CD8-positive, alpha-beta memory T cell (primary cell): ENCODE measurements at regions not wholly inside any gene's neighbourhood (a gene's known extent, or its start where the extent isn't known, plus 50 kb on each side); places are given as distances from the start of the nearest gene placed in this dataset.

Source experiments
- CTCF ChIA-PET: fragments of 350-600 bp; sonication (Branson Sonifier 250); formaldehyde crosslinking; loops from one replicate; lab custom pipeline; 2021; ENCODE audit warnings: antibody characterized with exemption; lab: Charles Lee
- POLR2A ChIA-PET: fragments of 350-600 bp; sonication (Branson Sonifier 250); formaldehyde crosslinking; loops from one replicate; lab custom pipeline; 2021; ENCODE audit warnings: antibody characterized with exemption; lab: Charles Lee
- DNase-seq, 5 donors: peaks; one replicate each; pipeline versions ENCODE4 v3.0.0 to v3.0.0-alpha.2; 2020 to 2022; ENCODE audit warnings: mixed read lengths in 1 of 5
- H3K27ac ChIP-seq: one replicate; pipeline ENCODE4 v1.7.0; 2013; ENCODE audit warnings: low read depth, mild to moderate bottlenecking, low read length, moderate library complexity
- H3K27me3 ChIP-seq: 2 replicates; pipeline ENCODE4 v1.7.0; 2013; ENCODE audit warnings: low read length, mild to moderate bottlenecking; ENCODE audit not compliant: insufficient read depth, poor library complexity, severe bottlenecking
- H3K36me3 ChIP-seq: 2 replicates; pipeline ENCODE4 v1.7.0; 2013; ENCODE audit warnings: mild to moderate bottlenecking, low read length, moderate library complexity; ENCODE audit not compliant: insufficient read depth
- H3K4me1 ChIP-seq: 2 replicates; pipeline ENCODE4 v1.7.0; 2013; ENCODE audit warnings: mild to moderate bottlenecking, low read length, moderate library complexity; ENCODE audit not compliant: insufficient read depth
- H3K4me3 ChIP-seq: 2 replicates; pipeline ENCODE4 v1.7.0; 2013; ENCODE audit warnings: mild to moderate bottlenecking, low read length
- H3K9me3 ChIP-seq: 2 replicates; pipeline ENCODE4 v1.7.0; 2013; ENCODE audit warnings: mild to moderate bottlenecking, low read length
- H3K27ac Mint-ChIP-seq, 8 donors: one replicate each; pipeline ENCODE4 v1.8.0; 2020 to 2021; ENCODE audit warnings: mixed read lengths in 8 of 8, mild to moderate bottlenecking in 6 of 8, inconsistent platforms in 3 of 8, moderate library complexity in 3 of 8
- H3K27me3 Mint-ChIP-seq, 2 donors: one replicate each; pipeline ENCODE4 v1.8.0; 2020 to 2021; ENCODE audit warnings: mixed read lengths in 2 of 2, mild to moderate bottlenecking in 1 of 2, moderate library complexity in 1 of 2
- H3K36me3 Mint-ChIP-seq, 3 donors: one replicate each; pipeline ENCODE4 v1.8.0; 2020 to 2021; ENCODE audit warnings: mixed read lengths in 3 of 3, inconsistent platforms in 1 of 3, mild to moderate bottlenecking in 1 of 3
- H3K4me1 Mint-ChIP-seq, 3 donors: one replicate each; pipeline ENCODE4 v1.8.0; 2020 to 2021; ENCODE audit warnings: mixed read lengths in 3 of 3, inconsistent platforms in 1 of 3, mild to moderate bottlenecking in 1 of 3
- H3K4me3 Mint-ChIP-seq, 7 donors: one replicate each; pipeline ENCODE4 v1.8.0; 2020 to 2021; ENCODE audit warnings: mixed read lengths in 7 of 7, mild to moderate bottlenecking in 6 of 7, moderate library complexity in 4 of 7, inconsistent platforms in 2 of 7
- H3K9me3 Mint-ChIP-seq, 5 donors: one replicate each; pipeline ENCODE4 v1.8.0; 2020 to 2022; ENCODE audit warnings: mixed read lengths in 5 of 5, mild to moderate bottlenecking in 3 of 5, moderate library complexity in 2 of 5, inconsistent platforms in 1 of 5

GRCh38 chr2:80869858-80870438 lies 565.4 kb upstream of the LRRTM1 start:
- Mint-ChIP-seq H3K4me3 (no peak overlapping the region), H3K27me3 (no peaks in the 10 kb centered on the region), H3K36me3 (no peaks in the 10 kb centered on the region), H3K9me3 (peaks cover 0 to 30% (median 16%) of the 10 kb centered on the region in 5 donors), H3K27ac (no peak overlapping the region), H3K4me1 (no peaks in the 10 kb centered on the region)
- H3K27ac ChIP-seq = no peak overlapping the region
- H3K4me3 ChIP-seq = no peak overlapping the region
- H3K4me1 ChIP-seq = no peaks in the 10 kb centered on the region
- ChIA-PET POLR2A (no interaction called here), CTCF (no interaction called here)
- no peak for DNase-seq
- H3K36me3 ChIP-seq = no peaks in the 10 kb centered on the region
- H3K9me3 ChIP-seq = no peaks in the 10 kb centered on the region
- no peaks in the 10 kb centered on the region for H3K27me3 ChIP-seq

- no peak overlapping the region for H3K27ac ChIP-seq
- ChIA-PET POLR2A (no interaction called here), CTCF (no interaction called here)
- no peaks in the 10 kb centered on the region for H3K36me3 ChIP-seq
- Mint-ChIP-seq H3K27ac (no peak overlapping the region), H3K36me3 (no peaks in the 10 kb centered on the region), H3K4me1 (no peaks in the 10 kb centered on the region), H3K27me3 (no peaks in the 10 kb centered on the region), H3K4me3 (peak overlapping the region in 1 of 7 donors; percentile 27), H3K9me3 (peaks cover 9 to 28% (median 22%) of the 10 kb centered on the region in 5 donors)
- DNase-seq = no peak
- H3K9me3 ChIP-seq = no peaks in the 10 kb centered on the region
- no peak overlapping the region for H3K4me3 ChIP-seq
- H3K4me1 ChIP-seq = no peaks in the 10 kb centered on the region
- H3K27me3 ChIP-seq = no peaks in the 10 kb centered on the region
These were observed 558.7 kb upstream of the LRRTM1 start for GRCh38 chr2:80863147-80863714.

GRCh38 chr2:80858965-80859364 lies 554.4 kb upstream of the LRRTM1 start:
- POLR2A ChIA-PET = no interaction called here
- Mint-ChIP-seq H3K36me3 (no peaks in the 10 kb centered on the region), H3K9me3 (peaks cover 4 to 18% (median 17%) of the 10 kb centered on the region in 5 donors), H3K4me3 (no peak overlapping the region), H3K4me1 (no peaks in the 10 kb centered on the region), H3K27ac (no peak overlapping the region), H3K27me3 (no peaks in the 10 kb centered on the region)
- Histone ChIP-seq H3K9me3 (no peaks in the 10 kb centered on the region), H3K36me3 (no peaks in the 10 kb centered on the region), H3K27ac (no peak overlapping the region), H3K4me1 (no peaks in the 10 kb centered on the region), H3K4me3 (no peak overlapping the region), H3K27me3 (no peaks in the 10 kb centered on the region)
- CTCF ChIA-PET = no interaction called here
- DNase-seq = no peak

- no peak overlapping the region for H3K4me3 ChIP-seq
- H3K36me3 ChIP-seq = no peaks in the 10 kb centered on the region
- H3K27me3 ChIP-seq = no peaks in the 10 kb centered on the region
- H3K27ac Mint-ChIP-seq = no peak overlapping the region
- H3K27me3 Mint-ChIP-seq = no peaks in the 10 kb centered on the region
- H3K36me3 Mint-ChIP-seq = no peaks in the 10 kb centered on the region
- no peaks in the 10 kb centered on the region for H3K9me3 ChIP-seq
- DNase-seq = no peak
- no peak overlapping the region for H3K27ac ChIP-seq
- H3K4me1 ChIP-seq = no peaks in the 10 kb centered on the region
- no peaks in the 10 kb centered on the region for H3K4me1 Mint-ChIP-seq
- H3K4me3 Mint-ChIP-seq = no peak overlapping the region
- ChIA-PET POLR2A (no interaction called here), CTCF (no interaction called here)
- H3K9me3 Mint-ChIP-seq = peaks cover 4 to 30% (median 15%) of the 10 kb centered on the region in 5 donors
These were observed 551.7 kb upstream of the LRRTM1 start for GRCh38 chr2:80856227-80856626.

- H3K9me3 Mint-ChIP-seq = peaks cover 6 to 30% (median 17%) of the 10 kb centered on the region in 5 donors
- no peak for DNase-seq
- H3K4me1 Mint-ChIP-seq = no peaks in the 10 kb centered on the region
- POLR2A ChIA-PET = no interaction called here
- CTCF ChIA-PET = no interaction called here
- no peaks in the 10 kb centered on the region for H3K27me3 ChIP-seq
- H3K27ac ChIP-seq = no peak overlapping the region
- H3K9me3 ChIP-seq = no peaks in the 10 kb centered on the region
- H3K4me1 ChIP-seq = no peaks in the 10 kb centered on the region
- no peaks in the 10 kb centered on the region for H3K36me3 ChIP-seq
- no peaks in the 10 kb centered on the region for H3K27me3 Mint-ChIP-seq
- H3K4me3 Mint-ChIP-seq = no peak overlapping the region
- H3K36me3 Mint-ChIP-seq = no peaks in the 10 kb centered on the region
- no peak overlapping the region for H3K27ac Mint-ChIP-seq
- H3K4me3 ChIP-seq = no peak overlapping the region
These were observed 550.3 kb upstream of the LRRTM1 start for GRCh38 chr2:80854831-80855230.

GRCh38 chr2:80852808-80853139 lies 548.2 kb upstream of the LRRTM1 start:
- Mint-ChIP-seq H3K27me3 (no peaks in the 10 kb centered on the region), H3K36me3 (no peaks in the 10 kb centered on the region), H3K4me3 (no peak overlapping the region), H3K9me3 (peaks cover 7 to 34% (median 13%) of the 10 kb centered on the region in 5 donors), H3K27ac (no peak overlapping the region), H3K4me1 (no peaks in the 10 kb centered on the region)
- H3K4me1 ChIP-seq = no peaks in the 10 kb centered on the region
- no peak for DNase-seq
- H3K36me3 ChIP-seq = no peaks in the 10 kb centered on the region
- no peaks in the 10 kb centered on the region for H3K9me3 ChIP-seq
- POLR2A ChIA-PET = no interaction called here
- H3K27me3 ChIP-seq = no peaks in the 10 kb centered on the region
- no peak overlapping the region for H3K4me3 ChIP-seq
- CTCF ChIA-PET = no interaction called here
- H3K27ac ChIP-seq = no peak overlapping the region

GRCh38 chr2:80852079-80852807 lies 547.7 kb upstream of the LRRTM1 start:
- Histone ChIP-seq H3K4me1 (no peaks in the 10 kb centered on the region), H3K36me3 (no peaks in the 10 kb centered on the region), H3K4me3 (no peak overlapping the region), H3K9me3 (no peaks in the 10 kb centered on the region), H3K27ac (no peak overlapping the region), H3K27me3 (no peaks in the 10 kb centered on the region)
- H3K36me3 Mint-ChIP-seq = no peaks in the 10 kb centered on the region
- ChIA-PET POLR2A (no interaction called here), CTCF (no interaction called here)
- peaks cover 7 to 30% (median 16%) of the 10 kb centered on the region in 5 donors for H3K9me3 Mint-ChIP-seq
- no peaks in the 10 kb centered on the region for H3K4me1 Mint-ChIP-seq
- no peak for DNase-seq
- no peak overlapping the region for H3K4me3 Mint-ChIP-seq
- H3K27ac Mint-ChIP-seq = no peak overlapping the region
- no peaks in the 10 kb centered on the region for H3K27me3 Mint-ChIP-seq

- Mint-ChIP-seq H3K27ac (no peak overlapping the region), H3K4me3 (no peak overlapping the region), H3K36me3 (no peaks in the 10 kb centered on the region), H3K9me3 (peaks cover 8 to 16% (median 15%) of the 10 kb centered on the region in 5 donors), H3K27me3 (no peaks in the 10 kb centered on the region), H3K4me1 (no peaks in the 10 kb centered on the region)
- ChIA-PET POLR2A (no interaction called here), CTCF (no interaction called here)
- Histone ChIP-seq H3K27ac (no peak overlapping the region), H3K4me3 (no peak overlapping the region), H3K27me3 (no peaks in the 10 kb centered on the region), H3K4me1 (no peaks in the 10 kb centered on the region), H3K36me3 (no peaks in the 10 kb centered on the region), H3K9me3 (no peaks in the 10 kb centered on the region)
- no peak for DNase-seq
These were observed 526.3 kb upstream of the LRRTM1 start for GRCh38 chr2:80830891-80831290.
